ENCODE measurements at regions not wholly inside any gene's neighbourhood (a gene's known extent, or its start where the extent isn't known, plus 50 kb on each side); places are given as distances from the start of the nearest gene placed in this dataset.

DNA sequence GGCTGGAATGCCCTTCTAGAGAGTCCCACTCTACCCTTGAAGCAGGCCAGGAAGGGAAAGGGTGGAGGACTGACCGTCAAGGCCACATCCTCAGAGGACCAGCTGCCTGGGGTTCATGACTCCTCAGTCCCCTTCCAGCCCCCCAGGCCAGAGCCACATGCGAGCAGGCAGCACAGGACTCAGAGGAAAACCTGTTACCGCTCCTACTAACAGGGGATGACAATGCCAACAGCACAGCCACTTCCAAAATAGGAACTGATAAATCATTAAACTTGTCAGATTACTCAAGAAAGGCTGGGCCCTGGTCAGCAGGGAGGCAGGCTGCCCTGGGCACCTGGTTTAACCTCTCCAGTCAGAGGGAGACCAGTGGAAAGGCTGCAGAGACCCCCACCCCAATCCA is 206.2 kb upstream of the SDK2 start:
- TF ChIP-seq, protein P1, sequence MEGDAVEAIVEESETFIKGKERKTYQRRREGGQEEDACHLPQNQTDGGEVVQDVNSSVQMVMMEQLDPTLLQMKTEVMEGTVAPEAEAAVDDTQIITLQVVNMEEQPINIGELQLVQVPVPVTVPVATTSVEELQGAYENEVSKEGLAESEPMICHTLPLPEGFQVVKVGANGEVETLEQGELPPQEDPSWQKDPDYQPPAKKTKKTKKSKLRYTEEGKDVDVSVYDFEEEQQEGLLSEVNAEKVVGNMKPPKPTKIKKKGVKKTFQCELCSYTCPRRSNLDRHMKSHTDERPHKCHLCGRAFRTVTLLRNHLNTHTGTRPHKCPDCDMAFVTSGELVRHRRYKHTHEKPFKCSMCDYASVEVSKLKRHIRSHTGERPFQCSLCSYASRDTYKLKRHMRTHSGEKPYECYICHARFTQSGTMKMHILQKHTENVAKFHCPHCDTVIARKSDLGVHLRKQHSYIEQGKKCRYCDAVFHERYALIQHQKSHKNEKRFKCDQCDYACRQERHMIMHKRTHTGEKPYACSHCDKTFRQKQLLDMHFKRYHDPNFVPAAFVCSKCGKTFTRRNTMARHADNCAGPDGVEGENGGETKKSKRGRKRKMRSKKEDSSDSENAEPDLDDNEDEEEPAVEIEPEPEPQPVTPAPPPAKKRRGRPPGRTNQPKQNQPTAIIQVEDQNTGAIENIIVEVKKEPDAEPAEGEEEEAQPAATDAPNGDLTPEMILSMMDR (IDR thresholded peaks at IDR 0.05) = no peak
- TF ChIP-seq TEAD4 (CRISPR knock-in tag; IDR thresholded peaks at IDR 0.05) = no peak
- no peak for TF ChIP-seq NFE2L1 (CRISPR knock-in tag; IDR thresholded peaks at IDR 0.05)
- TF ChIP-seq, protein P2, sequence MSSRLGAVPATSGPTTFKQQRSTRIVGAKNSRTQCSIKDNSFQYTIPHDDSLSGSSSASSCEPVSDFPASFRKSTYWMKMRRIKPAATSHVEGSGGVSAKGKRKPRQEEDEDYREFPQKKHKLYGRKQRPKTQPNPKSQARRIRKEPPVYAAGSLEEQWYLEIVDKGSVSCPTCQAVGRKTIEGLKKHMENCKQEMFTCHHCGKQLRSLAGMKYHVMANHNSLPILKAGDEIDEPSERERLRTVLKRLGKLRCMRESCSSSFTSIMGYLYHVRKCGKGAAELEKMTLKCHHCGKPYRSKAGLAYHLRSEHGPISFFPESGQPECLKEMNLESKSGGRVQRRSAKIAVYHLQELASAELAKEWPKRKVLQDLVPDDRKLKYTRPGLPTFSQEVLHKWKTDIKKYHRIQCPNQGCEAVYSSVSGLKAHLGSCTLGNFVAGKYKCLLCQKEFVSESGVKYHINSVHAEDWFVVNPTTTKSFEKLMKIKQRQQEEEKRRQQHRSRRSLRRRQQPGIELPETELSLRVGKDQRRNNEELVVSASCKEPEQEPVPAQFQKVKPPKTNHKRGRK (CRISPR knock-in tag; IDR thresholded peaks at IDR 0.05; ENCODE audit: borderline replicate concordance) = no peak
- TF ChIP-seq JUN (CRISPR knock-in tag; IDR thresholded peaks at IDR 0.05) = no peak
- TF ChIP-seq, protein P3, sequence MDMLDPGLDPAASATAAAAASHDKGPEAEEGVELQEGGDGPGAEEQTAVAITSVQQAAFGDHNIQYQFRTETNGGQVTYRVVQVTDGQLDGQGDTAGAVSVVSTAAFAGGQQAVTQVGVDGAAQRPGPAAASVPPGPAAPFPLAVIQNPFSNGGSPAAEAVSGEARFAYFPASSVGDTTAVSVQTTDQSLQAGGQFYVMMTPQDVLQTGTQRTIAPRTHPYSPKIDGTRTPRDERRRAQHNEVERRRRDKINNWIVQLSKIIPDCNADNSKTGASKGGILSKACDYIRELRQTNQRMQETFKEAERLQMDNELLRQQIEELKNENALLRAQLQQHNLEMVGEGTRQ (CRISPR knock-in tag; IDR thresholded peaks at IDR 0.05) = no peak
- TF ChIP-seq, protein P4, sequence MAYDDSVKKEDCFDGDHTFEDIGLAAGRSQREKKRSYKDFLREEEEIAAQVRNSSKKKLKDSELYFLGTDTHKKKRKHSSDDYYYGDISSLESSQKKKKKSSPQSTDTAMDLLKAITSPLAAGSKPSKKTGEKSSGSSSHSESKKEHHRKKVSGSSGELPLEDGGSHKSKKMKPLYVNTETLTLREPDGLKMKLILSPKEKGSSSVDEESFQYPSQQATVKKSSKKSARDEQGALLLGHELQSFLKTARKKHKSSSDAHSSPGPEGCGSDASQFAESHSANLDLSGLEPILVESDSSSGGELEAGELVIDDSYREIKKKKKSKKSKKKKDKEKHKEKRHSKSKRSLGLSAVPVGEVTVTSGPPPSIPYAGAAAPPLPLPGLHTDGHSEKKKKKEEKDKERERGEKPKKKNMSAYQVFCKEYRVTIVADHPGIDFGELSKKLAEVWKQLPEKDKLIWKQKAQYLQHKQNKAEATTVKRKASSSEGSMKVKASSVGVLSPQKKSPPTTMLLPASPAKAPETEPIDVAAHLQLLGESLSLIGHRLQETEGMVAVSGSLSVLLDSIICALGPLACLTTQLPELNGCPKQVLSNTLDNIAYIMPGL (CRISPR knock-in tag; IDR thresholded peaks at IDR 0.05) = no peak
- TF ChIP-seq JAZF1 (CRISPR knock-in tag; IDR thresholded peaks at IDR 0.05) = no peak
- TF ChIP-seq, protein P5, sequence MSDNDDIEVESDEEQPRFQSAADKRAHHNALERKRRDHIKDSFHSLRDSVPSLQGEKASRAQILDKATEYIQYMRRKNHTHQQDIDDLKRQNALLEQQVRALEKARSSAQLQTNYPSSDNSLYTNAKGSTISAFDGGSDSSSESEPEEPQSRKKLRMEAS (CRISPR knock-in tag; IDR thresholded peaks at IDR 0.05) = no peak
- TF ChIP-seq ZNF121 (CRISPR knock-in tag; IDR thresholded peaks at IDR 0.05) = no peak
